ENCODE measurements at regions not wholly inside any gene's neighbourhood (a gene's known extent, or its start where the extent isn't known, plus 50 kb on each side); places are given as distances from the start of the nearest gene placed in this dataset.

- TF ChIP-seq EZH2 (IDR thresholded peaks at IDR 0.05; ENCODE audit: borderline replicate concordance, low read length) (no peak), CTCF (conservative IDR thresholded peaks at IDR 0.05 in 1 of 2, IDR thresholded peaks at IDR 0.05 in 1 of 2; ENCODE audit: extremely low read depth in 1 of 2, insufficient read depth in 1 of 2, low read depth in 1 of 2, low read length in 2 of 2) (no peak)
These were observed 86.7 kb upstream of the FZD10 start for GRCh38 chr12:130075497-130076076.
